AG09309 (cell line): ENCODE measurements at regions not wholly inside any gene's neighbourhood (a gene's known extent, or its start where the extent isn't known, plus 50 kb on each side); places are given as distances from the start of the nearest gene placed in this dataset.

Source experiments
- DNase-seq: peaks from one replicate; pipeline ENCODE4 v3.0.0-alpha.2; 2010; ENCODE audit warnings: low read depth
- H3K4me3 ChIP-seq: 2 replicates; pipeline ENCODE4 v1.5.1; 2011; ENCODE audit warnings: mild to moderate bottlenecking, low read depth, low read length, moderate library complexity; ENCODE audit not compliant: control insufficient read depth
- CTCF ChIP-seq: IDR thresholded peaks from 2 replicates; pipeline ENCODE4 v1.5.1; 2011; ENCODE audit warnings: mild to moderate bottlenecking, low read depth, low read length, inconsistent platforms; ENCODE audit not compliant: insufficient read depth, control insufficient read depth; ENCODE audit errors: missing control alignments

DNA sequence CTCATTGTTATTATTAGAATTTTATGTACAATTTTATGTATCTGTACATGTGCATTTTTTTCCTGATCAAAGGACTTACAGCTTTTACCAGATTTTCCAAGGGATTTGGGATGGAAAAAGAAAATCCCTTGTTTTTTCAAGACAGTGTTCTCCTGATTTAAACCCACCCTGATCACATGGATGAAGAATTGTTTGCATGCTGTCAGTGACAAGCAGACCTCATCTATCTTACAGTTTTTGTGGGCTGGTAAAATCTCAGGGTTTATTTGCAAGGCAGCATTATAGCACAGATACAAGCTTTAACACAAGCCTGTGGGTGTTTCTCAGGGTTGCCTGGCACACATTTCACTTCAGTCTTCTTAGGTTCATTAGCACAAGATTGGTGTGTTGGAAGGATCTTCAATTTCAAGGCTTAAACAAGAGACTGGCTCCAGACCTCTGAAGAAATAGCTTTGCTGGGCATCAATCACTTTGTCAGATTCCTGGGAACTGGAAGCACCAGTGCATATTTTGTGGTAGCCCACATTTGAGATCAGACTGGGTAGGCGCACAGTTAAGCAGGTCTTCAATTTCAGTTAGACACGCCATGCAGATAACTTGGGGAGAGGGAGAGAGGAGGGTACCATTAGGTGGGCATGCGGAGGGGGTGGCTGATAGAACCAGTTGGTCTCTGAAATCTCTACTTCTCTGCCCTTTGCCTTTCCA is 118.0 kb downstream of the TBX5 start:
- DNase-seq, result peak; percentile 66
- no peak for TF ChIP-seq CTCF
- H3K4me3 ChIP-seq, result no peak overlapping the region

- TF ChIP-seq CTCF, result no peak
- no peak for DNase-seq
- H3K4me3 ChIP-seq, result no peak overlapping the region
Observed at GRCh38 chr12:114286145-114286544, 119.8 kb downstream of the TBX5 start.

DNA sequence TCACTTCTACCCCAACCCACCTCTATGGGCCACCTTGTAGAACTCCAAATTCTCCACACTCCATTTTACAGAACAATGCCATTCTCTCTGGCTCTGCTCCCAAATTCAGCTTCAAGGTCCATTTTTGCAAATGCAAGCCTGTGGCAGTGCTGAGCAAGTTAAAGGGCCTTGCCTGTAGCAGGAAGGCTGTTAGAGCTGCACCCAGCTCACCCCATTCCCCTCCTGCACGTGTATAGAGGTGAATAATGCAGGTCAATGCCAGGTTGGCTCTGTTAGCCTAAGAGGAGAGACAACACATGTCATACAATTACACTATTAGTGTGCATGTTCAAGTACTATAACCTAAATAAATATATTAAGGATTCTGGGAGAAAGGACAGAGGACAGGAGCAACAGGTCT is 120.4 kb downstream of the TBX5 start:
- H3K4me3 ChIP-seq, result no peak overlapping the region
- no peak for DNase-seq
- TF ChIP-seq CTCF, result no peak

DNA sequence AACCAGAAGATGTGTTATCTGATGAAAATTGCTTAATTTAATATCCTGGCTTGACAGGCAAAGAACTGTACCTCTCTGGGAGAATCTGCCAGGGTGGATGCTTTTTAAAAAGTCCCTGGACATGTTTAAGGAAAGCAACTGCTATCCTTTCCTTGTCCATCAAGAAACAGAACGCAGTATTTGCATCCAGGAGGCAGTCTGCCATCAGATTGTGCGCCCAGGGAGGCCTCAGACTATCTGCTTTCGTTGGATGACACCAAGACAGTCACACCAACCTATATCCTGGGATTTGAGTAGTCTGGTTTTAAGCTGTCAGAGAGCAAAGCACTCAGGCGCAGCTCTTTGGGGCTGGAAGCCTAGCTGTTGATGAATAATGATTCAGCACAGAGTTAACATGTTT is 121.9 kb downstream of the TBX5 start:
- no peak for DNase-seq
- no peak overlapping the region for H3K4me3 ChIP-seq
- TF ChIP-seq CTCF, result no peak

GRCh38 chr12:114275932-114276785 is 129.8 kb downstream of the TBX5 start:
- H3K4me3 ChIP-seq, result no peak overlapping the region
- DNase-seq, result peak; percentile 47
- TF ChIP-seq CTCF, result no peak

DNA sequence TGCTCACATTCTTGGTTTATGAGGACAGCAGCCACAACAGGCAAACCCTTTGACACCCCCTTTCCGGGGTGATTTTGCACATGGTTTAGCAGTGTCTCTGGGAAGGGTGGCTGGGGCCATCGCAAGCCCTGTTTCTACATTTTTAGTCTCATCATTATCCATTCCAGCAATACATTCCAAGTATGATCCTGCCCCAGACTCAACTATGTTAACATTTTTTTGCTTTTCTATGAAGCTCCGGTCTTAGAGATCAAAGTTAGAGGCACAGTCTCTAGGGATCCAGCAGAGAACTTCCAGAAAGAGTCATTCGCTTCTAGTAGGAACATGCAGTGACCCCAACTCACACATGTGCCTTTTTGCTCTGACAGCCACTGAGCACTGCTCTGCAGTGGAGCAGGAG is 130.9 kb downstream of the TBX5 start:
- DNase-seq, result no peak
- H3K4me3 ChIP-seq, result no peak overlapping the region
- no peak for TF ChIP-seq CTCF
